CD4-positive, alpha-beta T cell (primary cell): ENCODE measurements at regions not wholly inside any gene's neighbourhood (a gene's known extent, or its start where the extent isn't known, plus 50 kb on each side); places are given as distances from the start of the nearest gene placed in this dataset.

Experiments
- ATAC-seq: fragments of 200-7000 bp; cut with Tn5 transposase; one replicate; pipeline ENCODE4 v1.10.0; 2022; ENCODE audit warnings: mild to moderate bottlenecking; ENCODE audit not compliant: poor library complexity
- CTCF ChIA-PET: fragments of 350-600 bp; sonication (Branson Sonifier 250); formaldehyde crosslinking; loops from one replicate; lab custom pipeline; 2021; ENCODE audit warnings: antibody characterized with exemption, inconsistent platforms; lab: Charles Lee
- POLR2A ChIA-PET: fragments of 350-600 bp; sonication (Branson Sonifier 250); formaldehyde crosslinking; loops from one replicate; lab custom pipeline; 2021; ENCODE audit warnings: antibody characterized with exemption, inconsistent platforms; lab: Charles Lee
- DNase-seq, 14 experiments: peaks; one replicate each; pipeline ENCODE4 v3.0.0-alpha.2; 2013 to 2020; ENCODE audit warnings: mixed read lengths in 2 of 14
- H3K27ac ChIP-seq, 2 donors: one replicate each; pipeline versions ENCODE4 v1.5.1 to v1.7.0; 2013; ENCODE audit warnings: low read length in 2 of 2, low read depth in 1 of 2, mild to moderate bottlenecking in 1 of 2
- H3K27me3 ChIP-seq, 2 experiments: 1 replicate in 1 of 2; 2 replicates in 1 of 2; pipeline versions ENCODE4 v1.6.1 to v1.7.0; 2013; ENCODE audit warnings: low read length in 2 of 2, control low read depth in 1 of 2, mild to moderate bottlenecking in 1 of 2, moderate library complexity in 1 of 2; ENCODE audit not compliant: insufficient read depth in 2 of 2, control insufficient read depth in 1 of 2
- H3K36me3 ChIP-seq: one replicate; pipeline ENCODE4 v1.6.1; 2013; ENCODE audit warnings: low read length, control low read depth; ENCODE audit not compliant: insufficient read depth
- H3K4me1 ChIP-seq: one replicate; pipeline ENCODE4 v1.6.1; 2013; ENCODE audit warnings: low read length, control low read depth; ENCODE audit not compliant: insufficient read depth
- H3K4me3 ChIP-seq: one replicate; pipeline ENCODE4 v1.5.1; 2013; ENCODE audit warnings: mild to moderate bottlenecking, low read length, moderate library complexity
- H3K9me3 ChIP-seq, 2 experiments: 1 replicate in 1 of 2; 2 replicates in 1 of 2; pipeline versions ENCODE4 v1.6.1 to v1.7.0; 2013; ENCODE audit warnings: low read length in 2 of 2, mild to moderate bottlenecking in 2 of 2, control low read depth in 1 of 2, moderate library complexity in 1 of 2; ENCODE audit not compliant: control insufficient read depth in 1 of 2, insufficient read depth in 1 of 2
- H3K27ac Mint-ChIP-seq: one replicate; pipeline ENCODE4 v1.8.0; 2020; ENCODE audit warnings: mixed read lengths
- H3K27me3 Mint-ChIP-seq: one replicate; pipeline ENCODE4 v1.8.0; 2021; ENCODE audit warnings: mixed read lengths
- H3K36me3 Mint-ChIP-seq: one replicate; pipeline ENCODE4 v1.8.0; 2021; ENCODE audit warnings: low read depth, mixed read lengths
- H3K4me1 Mint-ChIP-seq: one replicate; pipeline ENCODE4 v1.8.0; 2021; ENCODE audit warnings: low read depth, mixed read lengths
- H3K4me3 Mint-ChIP-seq: one replicate; pipeline ENCODE4 v1.8.0; 2020; ENCODE audit warnings: mild to moderate bottlenecking, mixed read lengths
- H3K9me3 Mint-ChIP-seq: one replicate; pipeline ENCODE4 v1.8.0; 2020; ENCODE audit warnings: mixed read lengths
- intact Hi-C, 2 experiments: fragments of 100-400 bp; cut with DNase I in 1 of 2; cut with micrococcal nuclease in 1 of 2; formaldehyde crosslinking; loops; one replicate each; pipeline versions ENCODE4 v1.15.1 to v1.9.0; 2023 to 2025; cut with DNase I, micrococcal nuclease
- TF ChIP-seq, protein P1 (sequence below): fragments of 200-600 bp; IDR thresholded peaks from one replicate; pipeline ENCODE4 v1.8.0; 2022; ENCODE audit warnings: antibody characterized with exemption, mild to moderate bottlenecking

DNA sequence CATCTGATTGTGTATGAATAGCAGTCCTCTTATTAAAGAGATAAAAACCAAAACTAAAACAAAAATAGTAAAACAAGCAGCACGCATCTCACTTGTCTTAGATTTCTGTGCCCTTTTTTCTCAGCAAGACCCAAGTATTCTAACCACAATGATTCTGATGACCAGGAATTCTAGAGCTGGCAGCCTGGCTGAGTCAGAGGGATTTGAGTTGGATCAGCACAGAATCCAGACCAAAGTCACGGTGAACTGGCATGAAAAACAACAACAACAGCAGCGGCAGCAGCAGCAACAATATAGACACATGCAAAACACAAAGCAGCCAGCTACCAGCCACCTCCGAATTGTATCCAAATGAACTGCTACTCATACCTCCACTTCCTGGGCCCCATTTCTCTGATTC, 360.5 kb downstream of the KCNRG start:
- Mint-ChIP-seq H3K27ac (no peak overlapping the region), H3K27me3 (peaks cover 5% of the 10 kb centered on the region), H3K4me3 (no peak overlapping the region), H3K4me1 (peaks cover 9% of the 10 kb centered on the region), H3K36me3 (peaks cover under 1% of the 10 kb centered on the region), H3K9me3 (peaks cover 6% of the 10 kb centered on the region)
- H3K36me3 ChIP-seq = no peaks in the 10 kb centered on the region
- no peak overlapping the region for H3K4me3 ChIP-seq
- CTCF ChIA-PET = interaction anchor here (1.2 kb wide), 1 partner anchor 11 kb away, joined by 3 read pairs; no protein-coding TSS in a partner anchor
- DNase-seq (no peak), ATAC-seq (no peak)
- H3K9me3 ChIP-seq = peaks cover 0 to 4% of the 10 kb centered on the region in 2 experiments
- intact Hi-C loops = no loop called here
- H3K27me3 ChIP-seq = no peaks in the 10 kb centered on the region
- no peak overlapping the region for H3K27ac ChIP-seq
- TF ChIP-seq, protein P1, sequence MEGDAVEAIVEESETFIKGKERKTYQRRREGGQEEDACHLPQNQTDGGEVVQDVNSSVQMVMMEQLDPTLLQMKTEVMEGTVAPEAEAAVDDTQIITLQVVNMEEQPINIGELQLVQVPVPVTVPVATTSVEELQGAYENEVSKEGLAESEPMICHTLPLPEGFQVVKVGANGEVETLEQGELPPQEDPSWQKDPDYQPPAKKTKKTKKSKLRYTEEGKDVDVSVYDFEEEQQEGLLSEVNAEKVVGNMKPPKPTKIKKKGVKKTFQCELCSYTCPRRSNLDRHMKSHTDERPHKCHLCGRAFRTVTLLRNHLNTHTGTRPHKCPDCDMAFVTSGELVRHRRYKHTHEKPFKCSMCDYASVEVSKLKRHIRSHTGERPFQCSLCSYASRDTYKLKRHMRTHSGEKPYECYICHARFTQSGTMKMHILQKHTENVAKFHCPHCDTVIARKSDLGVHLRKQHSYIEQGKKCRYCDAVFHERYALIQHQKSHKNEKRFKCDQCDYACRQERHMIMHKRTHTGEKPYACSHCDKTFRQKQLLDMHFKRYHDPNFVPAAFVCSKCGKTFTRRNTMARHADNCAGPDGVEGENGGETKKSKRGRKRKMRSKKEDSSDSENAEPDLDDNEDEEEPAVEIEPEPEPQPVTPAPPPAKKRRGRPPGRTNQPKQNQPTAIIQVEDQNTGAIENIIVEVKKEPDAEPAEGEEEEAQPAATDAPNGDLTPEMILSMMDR = no peak
- POLR2A ChIA-PET = no interaction called here
- no peaks in the 10 kb centered on the region for H3K4me1 ChIP-seq

- peaks cover 8% of the 10 kb centered on the region for H3K36me3 Mint-ChIP-seq
- TF ChIP-seq, protein P1 = no peak
- no peak for ATAC-seq
- Histone ChIP-seq H3K4me3 (no peak overlapping the region), H3K9me3 (peaks cover 0 to 15% of the 10 kb centered on the region in 2 experiments), H3K27me3 (no peaks in the 10 kb centered on the region), H3K4me1 (no peaks in the 10 kb centered on the region), H3K36me3 (no peaks in the 10 kb centered on the region), H3K27ac (no peak overlapping the region)
- CTCF ChIA-PET = interaction anchor here (1.2 kb wide), 1 partner anchor 10 kb away, joined by 3 read pairs; no protein-coding TSS in a partner anchor
- no peaks in the 10 kb centered on the region for H3K27me3 Mint-ChIP-seq
- no peak for DNase-seq
- peaks cover 9% of the 10 kb centered on the region for H3K4me1 Mint-ChIP-seq
- intact Hi-C loops = no loop called here
- H3K4me3 Mint-ChIP-seq = no peak overlapping the region
- peaks cover 14% of the 10 kb centered on the region for H3K9me3 Mint-ChIP-seq
- no peak overlapping the region for H3K27ac Mint-ChIP-seq
- POLR2A ChIA-PET = interaction anchor here (1.4 kb wide), 1 partner anchor 8 kb away, joined by 3 read pairs; no protein-coding TSS in a partner anchor
Observed at GRCh38 chr13:50376895-50377575, 361.8 kb downstream of the KCNRG start.

GRCh38 chr13:50377726-50378270, 362.6 kb downstream of the KCNRG start:
- H3K36me3 Mint-ChIP-seq = peaks cover 8% of the 10 kb centered on the region
- Histone ChIP-seq H3K36me3 (no peaks in the 10 kb centered on the region), H3K9me3 (peaks cover 3 to 15% of the 10 kb centered on the region in 2 experiments), H3K4me3 (no peak overlapping the region), H3K27me3 (no peaks in the 10 kb centered on the region), H3K27ac (no peak overlapping the region), H3K4me1 (no peaks in the 10 kb centered on the region)
- TF ChIP-seq, protein P1 = no peak
- intact Hi-C loops = no loop called here
- H3K27ac Mint-ChIP-seq = no peak overlapping the region
- peaks cover 16% of the 10 kb centered on the region for H3K9me3 Mint-ChIP-seq
- DNase-seq (no peak), ATAC-seq (no peak)
- H3K27me3 Mint-ChIP-seq = no peaks in the 10 kb centered on the region
- peaks cover 9% of the 10 kb centered on the region for H3K4me1 Mint-ChIP-seq
- H3K4me3 Mint-ChIP-seq = no peak overlapping the region
- ChIA-PET POLR2A (interaction anchor here (1.4 kb wide), 1 partner anchor 9 kb away, joined by 3 read pairs; no protein-coding TSS in a partner anchor), CTCF (interaction anchor here (0.7 kb wide), 1 partner anchor 295 kb away, joined by 3 read pairs; no protein-coding TSS in a partner anchor)
